ENCODE measurements at regions not wholly inside any gene's neighbourhood (a gene's known extent, or its start where the extent isn't known, plus 50 kb on each side); places are given as distances from the start of the nearest gene placed in this dataset.

- H2AFZ ChIP-seq: no peak overlapping the region
- H3K9me2 ChIP-seq (replicated peaks; ENCODE audit: insufficient read depth): no peaks in the 10 kb centered on the region
- H3K4me3 ChIP-seq: no peak overlapping the region
- no peaks in the 10 kb centered on the region for H3K4me1 ChIP-seq (ENCODE audit: insufficient read depth)
- H3K27ac ChIP-seq: no peak overlapping the region
- H3K9me3 ChIP-seq (ENCODE audit: low read depth): no peaks in the 10 kb centered on the region
- WGBS (ENCODE audit: low lambda C conversion rate, missing lambda C conversion rate): 81% methylated on average over 6 of the region's 6 CpGs
- no peaks in the 10 kb centered on the region for H3K27me3 ChIP-seq
- no peaks in the 10 kb centered on the region for H3K79me2 ChIP-seq
- DNase-seq (ENCODE audit: low spot score): no peak
- TF ChIP-seq EZH2 (IDR thresholded peaks at IDR 0.05; ENCODE audit: borderline replicate concordance): no peak
- TF ChIP-seq EZH2phosphoT487 (IDR thresholded peaks at IDR 0.05; ENCODE audit: low read depth, severe bottlenecking, unreplicated experiment): no peak
- TF ChIP-seq, protein P1, sequence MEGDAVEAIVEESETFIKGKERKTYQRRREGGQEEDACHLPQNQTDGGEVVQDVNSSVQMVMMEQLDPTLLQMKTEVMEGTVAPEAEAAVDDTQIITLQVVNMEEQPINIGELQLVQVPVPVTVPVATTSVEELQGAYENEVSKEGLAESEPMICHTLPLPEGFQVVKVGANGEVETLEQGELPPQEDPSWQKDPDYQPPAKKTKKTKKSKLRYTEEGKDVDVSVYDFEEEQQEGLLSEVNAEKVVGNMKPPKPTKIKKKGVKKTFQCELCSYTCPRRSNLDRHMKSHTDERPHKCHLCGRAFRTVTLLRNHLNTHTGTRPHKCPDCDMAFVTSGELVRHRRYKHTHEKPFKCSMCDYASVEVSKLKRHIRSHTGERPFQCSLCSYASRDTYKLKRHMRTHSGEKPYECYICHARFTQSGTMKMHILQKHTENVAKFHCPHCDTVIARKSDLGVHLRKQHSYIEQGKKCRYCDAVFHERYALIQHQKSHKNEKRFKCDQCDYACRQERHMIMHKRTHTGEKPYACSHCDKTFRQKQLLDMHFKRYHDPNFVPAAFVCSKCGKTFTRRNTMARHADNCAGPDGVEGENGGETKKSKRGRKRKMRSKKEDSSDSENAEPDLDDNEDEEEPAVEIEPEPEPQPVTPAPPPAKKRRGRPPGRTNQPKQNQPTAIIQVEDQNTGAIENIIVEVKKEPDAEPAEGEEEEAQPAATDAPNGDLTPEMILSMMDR (IDR thresholded peaks at IDR 0.05; ENCODE audit: poor library complexity): no peak
- H3K4me2 ChIP-seq: no peak overlapping the region
- H4K20me1 ChIP-seq (ENCODE audit: insufficient read depth, poor library complexity, severe bottlenecking): no peaks in the 10 kb centered on the region
- no peaks in the 10 kb centered on the region for H3K36me3 ChIP-seq (replicated peaks; ENCODE audit: insufficient read depth, low read depth)
These were observed 435.8 kb upstream of the JARID2 start for GRCh38 chr6:14810021-14810420.

GRCh38 chr6:14811775-14812428, 434.0 kb upstream of the JARID2 start:
- Histone ChIP-seq H3K4me3 (no peak overlapping the region), H3K9me2 (replicated peaks; ENCODE audit: insufficient read depth) (no peaks in the 10 kb centered on the region), H4K20me1 (ENCODE audit: insufficient read depth, poor library complexity, severe bottlenecking) (no peaks in the 10 kb centered on the region), H3K27ac (no peak overlapping the region), H2AFZ (no peak overlapping the region), H3K4me1 (ENCODE audit: insufficient read depth) (peaks cover 12% of the 10 kb centered on the region), H3K9me3 (ENCODE audit: low read depth) (no peaks in the 10 kb centered on the region), H3K79me2 (no peaks in the 10 kb centered on the region), H3K27me3 (no peaks in the 10 kb centered on the region), H3K36me3 (replicated peaks; ENCODE audit: insufficient read depth, low read depth) (no peaks in the 10 kb centered on the region), H3K4me2 (no peak overlapping the region)
- DNase-seq (ENCODE audit: low spot score): no peak
- TF ChIP-seq EZH2 (IDR thresholded peaks at IDR 0.05; ENCODE audit: borderline replicate concordance): no peak
- TF ChIP-seq EZH2phosphoT487 (IDR thresholded peaks at IDR 0.05; ENCODE audit: low read depth, severe bottlenecking, unreplicated experiment): no peak
- 84% methylated on average over 7 of the region's 7 CpGs for WGBS (ENCODE audit: low lambda C conversion rate, missing lambda C conversion rate)

GRCh38 chr6:14814016-14814415, 431.9 kb upstream of the JARID2 start:
- TF ChIP-seq EZH2phosphoT487 (IDR thresholded peaks at IDR 0.05; ENCODE audit: low read depth, severe bottlenecking, unreplicated experiment) (no peak), EZH2 (IDR thresholded peaks at IDR 0.05; ENCODE audit: borderline replicate concordance) (no peak)
- TF ChIP-seq, protein P1 (IDR thresholded peaks at IDR 0.05; ENCODE audit: poor library complexity): no peak
- Histone ChIP-seq H3K4me3 (no peak overlapping the region), H3K27me3 (no peaks in the 10 kb centered on the region), H3K4me2 (no peak overlapping the region), H4K20me1 (ENCODE audit: insufficient read depth, poor library complexity, severe bottlenecking) (no peaks in the 10 kb centered on the region), H3K9me2 (replicated peaks; ENCODE audit: insufficient read depth) (no peaks in the 10 kb centered on the region), H3K9me3 (ENCODE audit: low read depth) (no peaks in the 10 kb centered on the region), H3K27ac (no peak overlapping the region), H3K36me3 (replicated peaks; ENCODE audit: insufficient read depth, low read depth) (no peaks in the 10 kb centered on the region), H2AFZ (no peak overlapping the region), H3K79me2 (no peaks in the 10 kb centered on the region), H3K4me1 (ENCODE audit: insufficient read depth) (peaks cover 12% of the 10 kb centered on the region)
- DNase-seq (ENCODE audit: low spot score): no peak
- 98% methylated on average over 2 of the region's 2 CpGs for WGBS (ENCODE audit: low lambda C conversion rate, missing lambda C conversion rate)

DNA sequence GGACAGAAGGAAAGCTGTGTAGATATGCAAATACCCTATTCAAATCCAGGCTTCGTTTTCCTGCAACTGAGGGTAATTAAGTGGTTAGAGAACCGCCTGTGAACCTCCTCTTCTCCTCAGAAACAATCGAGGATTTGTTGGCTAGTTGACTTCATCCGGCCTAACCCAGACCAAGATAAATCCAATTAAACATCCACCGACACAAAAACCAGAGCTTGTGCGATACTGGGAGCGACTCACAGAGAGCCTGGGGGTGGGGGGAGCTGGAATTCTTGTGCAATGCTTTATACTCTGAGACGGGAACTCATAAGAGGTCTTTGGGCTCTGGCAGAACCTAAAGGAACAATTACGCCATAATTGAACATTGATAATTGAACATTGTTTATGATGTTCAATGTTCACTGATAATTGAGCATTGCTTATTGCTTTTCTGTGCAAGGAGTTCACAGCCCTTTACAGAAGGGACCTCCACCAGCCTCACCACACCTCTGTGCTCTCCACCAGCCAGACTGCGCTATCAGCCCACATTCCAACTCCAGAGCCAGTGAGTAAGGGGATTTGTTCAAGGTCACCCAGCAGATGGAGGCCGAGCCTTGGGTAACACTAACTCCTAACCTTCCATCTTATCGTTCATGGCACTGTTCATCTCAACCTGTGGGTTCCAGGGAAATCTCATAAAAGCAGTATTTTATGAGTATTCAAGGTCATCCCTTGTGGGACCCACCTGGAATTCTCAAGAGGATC, 429.6 kb upstream of the JARID2 start:
- DNase-seq (ENCODE audit: low spot score): no peak
- H3K27ac ChIP-seq: no peak overlapping the region
- H3K4me1 ChIP-seq (ENCODE audit: insufficient read depth): peaks cover 12% of the 10 kb centered on the region
- H3K27me3 ChIP-seq: no peaks in the 10 kb centered on the region
- no peaks in the 10 kb centered on the region for H3K9me3 ChIP-seq (ENCODE audit: low read depth)
- TF ChIP-seq EZH2phosphoT487 (IDR thresholded peaks at IDR 0.05; ENCODE audit: low read depth, severe bottlenecking, unreplicated experiment): no peak
- no peak for TF ChIP-seq EZH2 (IDR thresholded peaks at IDR 0.05; ENCODE audit: borderline replicate concordance)
- TF ChIP-seq, protein P1 (IDR thresholded peaks at IDR 0.05; ENCODE audit: poor library complexity): no peak
- H3K36me3 ChIP-seq (replicated peaks; ENCODE audit: insufficient read depth, low read depth): no peaks in the 10 kb centered on the region
- no peaks in the 10 kb centered on the region for H4K20me1 ChIP-seq (ENCODE audit: insufficient read depth, poor library complexity, severe bottlenecking)
- H3K4me2 ChIP-seq: no peak overlapping the region
- no peak overlapping the region for H2AFZ ChIP-seq
- H3K4me3 ChIP-seq: no peak overlapping the region
- no peaks in the 10 kb centered on the region for H3K79me2 ChIP-seq
- 51% methylated on average over 12 of the region's 12 CpGs for WGBS (ENCODE audit: low lambda C conversion rate, missing lambda C conversion rate)
- no peaks in the 10 kb centered on the region for H3K9me2 ChIP-seq (replicated peaks; ENCODE audit: insufficient read depth)
